ENCODE measurements at regions not wholly inside any gene's neighbourhood (a gene's known extent, or its start where the extent isn't known, plus 50 kb on each side); places are given as distances from the start of the nearest gene placed in this dataset.

- TF ChIP-seq CTCF (IDR thresholded peaks at IDR 0.05) (no peak), POLR2AphosphoS5 (IDR thresholded peaks at IDR 0.05) (no peak), EP300 (IDR thresholded peaks at IDR 0.05) (no peak), POLR2A (IDR thresholded peaks at IDR 0.05) (no peak)
- 65 to 91% (median 73%) methylated on average over 1 of the region's 1 CpG for WGBS, 5 donors
- Histone ChIP-seq H3K27ac (no peak overlapping the region), H3K4me3 (no peak overlapping the region), H3K9me3 (peaks cover 10 to 24% (median 20%) of the 10 kb centered on the region in 4 donors), H3K36me3 (no peaks in the 10 kb centered on the region), H3K27me3 (no peaks in the 10 kb centered on the region), H3K4me1 (no peaks in the 10 kb centered on the region)
- no peak for DNase-seq
- intact Hi-C loops (cut with DNase I; ENCODE audit: low total_unique reads): no loop called here
Observed at GRCh38 chr4:4789462-4789861, 70.0 kb upstream of the MSX1 start.

- Histone ChIP-seq H3K36me3 (no peaks in the 10 kb centered on the region), H3K27me3 (no peaks in the 10 kb centered on the region), H3K27ac (no peak overlapping the region), H3K9me3 (peaks cover 10 to 24% (median 20%) of the 10 kb centered on the region in 4 donors), H3K4me3 (no peak overlapping the region), H3K4me1 (no peaks in the 10 kb centered on the region)
- no peak for DNase-seq
- no peak for TF ChIP-seq CTCF (IDR thresholded peaks at IDR 0.05)
- no peak for TF ChIP-seq POLR2AphosphoS5 (IDR thresholded peaks at IDR 0.05)
- no peak for TF ChIP-seq POLR2A (IDR thresholded peaks at IDR 0.05)
- no peak for TF ChIP-seq EP300 (IDR thresholded peaks at IDR 0.05)
- intact Hi-C loops (cut with DNase I; ENCODE audit: low total_unique reads): no loop called here
Observed at GRCh38 chr4:4788573-4788972, 70.9 kb upstream of the MSX1 start.

- H3K4me3 ChIP-seq: no peak overlapping the region
- no peak for DNase-seq
- intact Hi-C loops (cut with DNase I; ENCODE audit: low total_unique reads): no loop called here
- H3K27me3 ChIP-seq: no peaks in the 10 kb centered on the region
- H3K9me3 ChIP-seq: peaks cover 10 to 24% (median 20%) of the 10 kb centered on the region in 4 donors
- TF ChIP-seq EP300 (IDR thresholded peaks at IDR 0.05) (no peak), POLR2AphosphoS5 (IDR thresholded peaks at IDR 0.05) (no peak), CTCF (IDR thresholded peaks at IDR 0.05) (no peak), POLR2A (IDR thresholded peaks at IDR 0.05) (no peak)
- 67 to 82% (median 77%) methylated on average over 3 of the region's 3 CpGs for WGBS, 5 donors
- H3K27ac ChIP-seq: no peak overlapping the region
- H3K4me1 ChIP-seq: no peaks in the 10 kb centered on the region
- no peaks in the 10 kb centered on the region for H3K36me3 ChIP-seq
Observed at GRCh38 chr4:4787421-4787820, 72.0 kb upstream of the MSX1 start.

- peaks cover 10 to 17% (median 14%) of the 10 kb centered on the region in 4 donors for H3K9me3 ChIP-seq
- 49 to 71% (median 58%) methylated on average over 4 to 5 of the region's 5 CpGs for WGBS, 5 donors
- H3K27ac ChIP-seq: no peak overlapping the region
- intact Hi-C loops (cut with DNase I; ENCODE audit: low total_unique reads): no loop called here
- H3K4me3 ChIP-seq: no peak overlapping the region
- no peak for TF ChIP-seq CTCF (IDR thresholded peaks at IDR 0.05)
- TF ChIP-seq POLR2A (IDR thresholded peaks at IDR 0.05): no peak
- no peak for TF ChIP-seq EP300 (IDR thresholded peaks at IDR 0.05)
- TF ChIP-seq POLR2AphosphoS5 (IDR thresholded peaks at IDR 0.05): no peak
- peaks cover 0 to 6% (median 0%) of the 10 kb centered on the region in 3 donors for H3K27me3 ChIP-seq
- no peak for DNase-seq
- no peaks in the 10 kb centered on the region for H3K4me1 ChIP-seq
- no peaks in the 10 kb centered on the region for H3K36me3 ChIP-seq
Observed at GRCh38 chr4:4784379-4784778, 75.1 kb upstream of the MSX1 start.

All from stomach (tissue), 8 donors.